ENCODE measurements at regions not wholly inside any gene's neighbourhood (a gene's known extent, or its start where the extent isn't known, plus 50 kb on each side); places are given as distances from the start of the nearest gene placed in this dataset.

DNA sequence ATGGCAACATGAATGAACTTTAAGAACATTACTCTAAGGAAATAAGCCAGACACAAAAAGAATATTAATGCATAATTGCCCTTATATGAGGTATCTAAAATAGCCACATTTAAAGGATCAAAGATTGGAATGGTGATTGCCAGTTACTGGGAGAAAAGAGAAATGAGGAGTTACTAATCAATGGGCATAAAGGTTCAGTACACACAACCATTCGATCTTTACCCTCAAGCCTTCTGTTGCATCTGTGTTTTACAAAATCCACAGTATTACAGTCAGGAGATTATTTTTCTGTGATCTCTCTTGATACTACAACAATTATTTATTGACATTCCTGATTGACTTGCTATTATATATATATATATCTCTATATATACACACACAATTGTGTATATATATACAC is 310.0 kb upstream of the SLITRK5 start:
- TF ChIP-seq, protein P1, sequence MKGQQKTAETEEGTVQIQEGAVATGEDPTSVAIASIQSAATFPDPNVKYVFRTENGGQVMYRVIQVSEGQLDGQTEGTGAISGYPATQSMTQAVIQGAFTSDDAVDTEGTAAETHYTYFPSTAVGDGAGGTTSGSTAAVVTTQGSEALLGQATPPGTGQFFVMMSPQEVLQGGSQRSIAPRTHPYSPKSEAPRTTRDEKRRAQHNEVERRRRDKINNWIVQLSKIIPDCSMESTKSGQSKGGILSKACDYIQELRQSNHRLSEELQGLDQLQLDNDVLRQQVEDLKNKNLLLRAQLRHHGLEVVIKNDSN (IDR thresholded peaks at IDR 0.05), result no peak

GRCh38 chr13:87368639-87369038 is 302.5 kb upstream of the SLITRK5 start:
- TF ChIP-seq REST (IDR thresholded peaks at IDR 0.05; ENCODE audit: low read depth), result no peak
- TF ChIP-seq EP300 (IDR thresholded peaks at IDR 0.05; ENCODE audit: borderline replicate concordance), result no peak
- TF ChIP-seq NFIC (IDR thresholded peaks at IDR 0.05), result no peak
- TF ChIP-seq FOXM1 (IDR thresholded peaks at IDR 0.05; ENCODE audit: borderline replicate concordance, low read depth), result no peak
- TF ChIP-seq, protein P1 (IDR thresholded peaks at IDR 0.05), result no peak
- TF ChIP-seq RAD21 (IDR thresholded peaks at IDR 0.05; ENCODE audit: low read depth), result no peak
- TF ChIP-seq CREB1 (IDR thresholded peaks at IDR 0.05; ENCODE audit: low read depth), result no peak
- no peak for TF ChIP-seq YY1 (IDR thresholded peaks at IDR 0.05; ENCODE audit: low read depth)
- no peak for TF ChIP-seq TCF12 (IDR thresholded peaks at IDR 0.05; ENCODE audit: low read depth)
- no peak for TF ChIP-seq TAF1 (IDR thresholded peaks at IDR 0.05; ENCODE audit: low read depth)
- no peak for TF ChIP-seq ZBTB7A (IDR thresholded peaks at IDR 0.05; ENCODE audit: low read depth)
- no peak for TF ChIP-seq CEBPB (IDR thresholded peaks at IDR 0.05)
- TF ChIP-seq MAX (IDR thresholded peaks at IDR 0.05), result no peak
- TF ChIP-seq EGR1 (IDR thresholded peaks at IDR 0.05), result no peak
- no peak for TF ChIP-seq TEAD4 (IDR thresholded peaks at IDR 0.05)

- no peak for TF ChIP-seq CEBPB (IDR thresholded peaks at IDR 0.05)
- TF ChIP-seq, protein P1 (IDR thresholded peaks at IDR 0.05), result no peak
- TF ChIP-seq TEAD4 (IDR thresholded peaks at IDR 0.05), result no peak
- no peak for TF ChIP-seq MAX (IDR thresholded peaks at IDR 0.05)
- no peak for TF ChIP-seq TAF1 (IDR thresholded peaks at IDR 0.05; ENCODE audit: low read depth)
- no peak for TF ChIP-seq EGR1 (IDR thresholded peaks at IDR 0.05)
- no peak for TF ChIP-seq ZBTB7A (IDR thresholded peaks at IDR 0.05; ENCODE audit: low read depth)
- no peak for TF ChIP-seq TCF12 (IDR thresholded peaks at IDR 0.05; ENCODE audit: low read depth)
These were observed 295.1 kb upstream of the SLITRK5 start for GRCh38 chr13:87376081-87376480.

- TF ChIP-seq ZBTB7A (IDR thresholded peaks at IDR 0.05; ENCODE audit: low read depth), result no peak
- no peak for TF ChIP-seq CEBPB (IDR thresholded peaks at IDR 0.05)
These were observed 287.1 kb upstream of the SLITRK5 start for GRCh38 chr13:87384099-87384498.

DNA sequence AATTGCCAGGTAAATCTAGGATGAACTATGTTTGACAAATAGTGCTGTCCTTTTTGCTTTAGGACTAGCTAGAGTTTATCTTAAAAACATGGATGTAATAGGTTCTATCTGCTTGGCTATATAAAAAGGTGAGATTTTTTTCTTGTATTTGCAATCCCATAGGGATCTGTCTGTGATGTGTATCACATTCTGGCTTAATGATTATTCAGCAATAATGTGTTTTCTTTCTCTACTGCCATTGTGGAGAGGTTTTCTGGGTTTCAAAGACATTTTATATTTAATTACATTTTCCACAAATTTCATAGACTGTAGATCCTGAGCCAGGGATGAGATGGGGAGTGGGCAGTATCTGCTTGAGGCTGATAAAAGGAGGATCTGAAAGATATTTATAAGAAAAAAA is 277.8 kb upstream of the SLITRK5 start:
- no peak for TF ChIP-seq TCF12 (IDR thresholded peaks at IDR 0.05; ENCODE audit: low read depth)
- no peak for TF ChIP-seq REST (IDR thresholded peaks at IDR 0.05; ENCODE audit: low read depth)

DNA sequence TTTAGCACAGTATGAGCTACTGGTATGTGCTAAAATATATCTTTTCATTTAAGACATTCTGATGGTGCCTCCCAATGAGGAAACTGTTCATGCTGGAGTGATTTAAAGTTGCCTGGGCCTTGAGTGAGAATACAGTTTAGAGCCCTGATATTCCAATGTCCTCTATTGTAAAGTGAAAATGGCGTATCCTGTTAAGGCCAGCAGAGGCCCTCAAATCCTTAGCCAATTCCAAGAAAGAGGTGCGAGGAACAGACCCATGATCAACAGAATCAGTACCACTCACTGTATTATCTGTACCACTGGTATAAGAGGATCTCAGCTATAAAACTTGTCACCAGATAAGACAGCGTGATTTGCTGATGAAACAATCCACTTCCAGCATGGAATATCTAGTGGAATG is 273.1 kb upstream of the SLITRK5 start:
- TF ChIP-seq RAD21 (IDR thresholded peaks at IDR 0.05; ENCODE audit: low read depth) (0 out of 2 replicates have a peak, but pooled peaks have one; percentile 6), TAF1 (IDR thresholded peaks at IDR 0.05; ENCODE audit: low read depth) (no peak)
- TF ChIP-seq, protein P1 (IDR thresholded peaks at IDR 0.05), result no peak

Measured in Ishikawa (cell line).